Adrenal gland (tissue), 5 donors: ENCODE measurements at regions not wholly inside any gene's neighbourhood (a gene's known extent, or its start where the extent isn't known, plus 50 kb on each side); places are given as distances from the start of the nearest gene placed in this dataset.

Source experiments
- POLR2A ChIP-seq, 2 donors: fragments of 450-650 bp; IDR thresholded peaks; one replicate each; pipeline ENCODE4 v1.6.1; 2017; ENCODE audit warnings: antibody characterized with exemption in 2 of 2, mild to moderate bottlenecking in 2 of 2, moderate library complexity in 1 of 2
- TF ChIP-seq, protein P1 (sequence below), 6 experiments: fragments of 450-650 bp in 4 of 6; fragments of 200-600 bp in 2 of 6; sonication (generic) in 1 of 6; IDR thresholded peaks; 1 replicate in 5 of 6; 2 replicates in 1 of 6; pipeline versions ENCODE4 v1.5.1 to v1.8.0; 2016 to 2021; ENCODE audit warnings: antibody characterized with exemption in 6 of 6, mild to moderate bottlenecking in 2 of 6, moderate library complexity in 1 of 6
- donor health status: DM: no; HTN: no; CAD: no.

DNA sequence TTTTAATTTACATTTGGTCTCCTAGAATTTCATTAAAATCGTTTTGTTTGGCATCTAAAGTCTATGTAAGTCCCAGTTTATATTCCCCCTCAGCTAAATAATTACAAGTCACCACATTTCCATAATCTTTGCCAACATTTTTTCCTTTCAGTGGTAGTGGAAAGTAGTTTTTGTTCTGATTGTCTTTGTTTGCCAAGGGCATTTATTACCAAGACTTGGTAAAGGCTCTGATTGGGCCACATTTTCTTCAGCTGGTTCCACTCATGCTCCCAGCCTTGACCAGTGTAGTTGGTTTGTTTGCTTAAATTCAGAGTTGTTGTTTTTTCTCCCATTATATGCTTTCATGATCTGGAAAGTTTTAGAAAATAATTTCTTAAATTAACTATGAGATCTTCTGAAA, 153.4 kb upstream of the MME start:
- TF ChIP-seq, protein P1, sequence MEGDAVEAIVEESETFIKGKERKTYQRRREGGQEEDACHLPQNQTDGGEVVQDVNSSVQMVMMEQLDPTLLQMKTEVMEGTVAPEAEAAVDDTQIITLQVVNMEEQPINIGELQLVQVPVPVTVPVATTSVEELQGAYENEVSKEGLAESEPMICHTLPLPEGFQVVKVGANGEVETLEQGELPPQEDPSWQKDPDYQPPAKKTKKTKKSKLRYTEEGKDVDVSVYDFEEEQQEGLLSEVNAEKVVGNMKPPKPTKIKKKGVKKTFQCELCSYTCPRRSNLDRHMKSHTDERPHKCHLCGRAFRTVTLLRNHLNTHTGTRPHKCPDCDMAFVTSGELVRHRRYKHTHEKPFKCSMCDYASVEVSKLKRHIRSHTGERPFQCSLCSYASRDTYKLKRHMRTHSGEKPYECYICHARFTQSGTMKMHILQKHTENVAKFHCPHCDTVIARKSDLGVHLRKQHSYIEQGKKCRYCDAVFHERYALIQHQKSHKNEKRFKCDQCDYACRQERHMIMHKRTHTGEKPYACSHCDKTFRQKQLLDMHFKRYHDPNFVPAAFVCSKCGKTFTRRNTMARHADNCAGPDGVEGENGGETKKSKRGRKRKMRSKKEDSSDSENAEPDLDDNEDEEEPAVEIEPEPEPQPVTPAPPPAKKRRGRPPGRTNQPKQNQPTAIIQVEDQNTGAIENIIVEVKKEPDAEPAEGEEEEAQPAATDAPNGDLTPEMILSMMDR (IDR thresholded peaks at IDR 0.05), result no peak
- no peak for TF ChIP-seq POLR2A (IDR thresholded peaks at IDR 0.05)
